Retinal pigment epithelial cell (primary cell): ENCODE measurements at regions not wholly inside any gene's neighbourhood (a gene's known extent, or its start where the extent isn't known, plus 50 kb on each side); places are given as distances from the start of the nearest gene placed in this dataset.

Experiments used
- DNase-seq: peaks from one replicate; pipeline ENCODE4 v3.0.0-alpha.2; 2010; ENCODE audit warnings: low read depth
- H3K4me3 ChIP-seq: 2 replicates; pipeline ENCODE4 v1.5.1; 2011; ENCODE audit warnings: mild to moderate bottlenecking, low read length, control low read depth, moderate library complexity
- TF ChIP-seq, protein P1 (sequence below): conservative IDR thresholded peaks from 2 replicates; pipeline ENCODE4 v1.5.1; 2011; ENCODE audit warnings: low read depth, low read length, control low read depth, inconsistent platforms

GRCh38 chr14:81936902-81937301 lies 403.2 kb upstream of the SEL1L start:
- no peak for DNase-seq
- TF ChIP-seq, protein P1, sequence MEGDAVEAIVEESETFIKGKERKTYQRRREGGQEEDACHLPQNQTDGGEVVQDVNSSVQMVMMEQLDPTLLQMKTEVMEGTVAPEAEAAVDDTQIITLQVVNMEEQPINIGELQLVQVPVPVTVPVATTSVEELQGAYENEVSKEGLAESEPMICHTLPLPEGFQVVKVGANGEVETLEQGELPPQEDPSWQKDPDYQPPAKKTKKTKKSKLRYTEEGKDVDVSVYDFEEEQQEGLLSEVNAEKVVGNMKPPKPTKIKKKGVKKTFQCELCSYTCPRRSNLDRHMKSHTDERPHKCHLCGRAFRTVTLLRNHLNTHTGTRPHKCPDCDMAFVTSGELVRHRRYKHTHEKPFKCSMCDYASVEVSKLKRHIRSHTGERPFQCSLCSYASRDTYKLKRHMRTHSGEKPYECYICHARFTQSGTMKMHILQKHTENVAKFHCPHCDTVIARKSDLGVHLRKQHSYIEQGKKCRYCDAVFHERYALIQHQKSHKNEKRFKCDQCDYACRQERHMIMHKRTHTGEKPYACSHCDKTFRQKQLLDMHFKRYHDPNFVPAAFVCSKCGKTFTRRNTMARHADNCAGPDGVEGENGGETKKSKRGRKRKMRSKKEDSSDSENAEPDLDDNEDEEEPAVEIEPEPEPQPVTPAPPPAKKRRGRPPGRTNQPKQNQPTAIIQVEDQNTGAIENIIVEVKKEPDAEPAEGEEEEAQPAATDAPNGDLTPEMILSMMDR: no peak
- H3K4me3 ChIP-seq: no peak overlapping the region

DNA sequence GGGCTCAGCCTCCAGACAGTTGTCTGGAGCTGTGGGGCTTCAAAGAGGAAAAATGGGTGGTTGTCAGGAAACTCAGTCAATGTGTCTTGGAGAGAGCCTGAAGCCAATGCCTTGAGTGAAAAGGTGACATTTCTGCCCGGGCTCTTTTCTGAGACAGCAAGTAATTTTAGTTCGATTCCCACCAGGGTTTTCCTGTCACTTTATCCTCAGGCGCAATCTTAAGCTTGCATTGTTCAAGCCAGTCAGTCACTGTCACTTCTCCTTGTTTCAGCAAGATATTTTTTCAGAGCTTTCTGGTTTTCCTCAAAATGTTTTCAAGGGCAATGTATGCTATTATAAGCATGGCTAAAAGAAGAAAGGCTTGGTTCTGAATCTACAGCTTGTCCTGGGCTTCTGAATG lies 404.7 kb upstream of the SEL1L start:
- DNase-seq: no peak
- no peak overlapping the region for H3K4me3 ChIP-seq
- TF ChIP-seq, protein P1: no peak

- TF ChIP-seq, protein P1: no peak
- no peak for DNase-seq
- no peak overlapping the region for H3K4me3 ChIP-seq
These were observed 407.0 kb upstream of the SEL1L start for GRCh38 chr14:81940651-81941050.

- DNase-seq: no peak
- H3K4me3 ChIP-seq: no peak overlapping the region
- TF ChIP-seq, protein P1: no peak
These were observed 408.4 kb upstream of the SEL1L start for GRCh38 chr14:81942071-81942470.

DNA sequence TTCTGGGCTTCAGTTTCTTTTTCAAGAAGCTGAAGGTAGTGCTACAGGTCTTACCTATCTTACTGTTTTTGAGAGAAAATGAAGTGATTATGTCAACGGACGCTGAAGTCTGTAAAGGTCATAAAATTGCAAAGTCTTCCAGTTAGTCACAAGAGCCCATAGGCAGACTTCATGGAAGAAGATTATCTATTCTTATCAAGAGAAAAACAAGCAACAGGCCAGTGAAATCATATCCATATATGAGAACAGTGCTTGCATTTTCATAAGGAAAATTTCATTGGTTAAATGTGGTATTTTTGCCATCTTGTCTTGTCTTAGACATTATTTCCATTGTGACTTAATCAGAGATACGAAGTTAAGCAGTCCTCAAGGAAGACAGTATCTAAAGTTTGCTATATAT lies 412.7 kb upstream of the SEL1L start:
- no peak for DNase-seq
- TF ChIP-seq, protein P1: no peak

GRCh38 chr14:81946834-81947798 lies 413.5 kb upstream of the SEL1L start:
- DNase-seq: peak; percentile 6
- TF ChIP-seq, protein P1: no peak
- H3K4me3 ChIP-seq: no peak overlapping the region

More for the DNA sequence above, 412.7 kb upstream of the SEL1L start:
- no peak overlapping the region for H3K4me3 ChIP-seq

DNA sequence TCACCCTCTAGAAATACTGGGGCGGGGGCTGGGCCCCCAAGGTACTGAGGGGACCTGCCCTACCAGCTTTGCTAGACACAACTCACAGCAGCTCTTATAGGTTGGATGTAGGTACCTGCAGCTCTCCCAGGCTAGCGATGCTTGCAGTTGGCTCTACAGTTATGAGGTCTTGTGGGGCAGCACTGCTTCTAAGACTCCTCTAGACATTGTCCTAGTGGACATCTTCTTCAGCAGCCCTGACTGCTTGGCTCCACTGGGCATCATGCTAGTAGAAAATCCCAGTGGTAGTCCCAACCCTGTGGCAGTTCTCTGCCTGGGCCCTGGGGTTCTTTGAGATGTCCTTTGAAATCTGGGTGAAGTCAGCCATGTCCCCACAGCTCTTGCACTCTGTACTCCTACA lies 419.3 kb upstream of the SEL1L start:
- DNase-seq: no peak
- no peak overlapping the region for H3K4me3 ChIP-seq
- TF ChIP-seq, protein P1: no peak
